SJCRH30 (cell line): ENCODE measurements at regions not wholly inside any gene's neighbourhood (a gene's known extent, or its start where the extent isn't known, plus 50 kb on each side); places are given as distances from the start of the nearest gene placed in this dataset.
A peak's percentile ranks its signal among the peaks of the same experiment; 100 is the strongest.

Source experiments
- DNase-seq, 2 experiments: peaks; one replicate each; pipeline ENCODE4 v3.0.0-alpha.2; 2015 to 2020
- H3K27ac ChIP-seq: fragments of 250-450 bp; sonication (Bioruptor Pico); 2 replicates; pipeline ENCODE4 v1.5.1; 2020; ENCODE audit warnings: mild to moderate bottlenecking, moderate library complexity
- H3K27me3 ChIP-seq: fragments of 250-450 bp; sonication (Bioruptor Pico); 2 replicates; pipeline ENCODE4 v1.5.1; 2020; ENCODE audit warnings: mild to moderate bottlenecking, moderate library complexity
- H3K36me3 ChIP-seq: fragments of 250-450 bp; sonication (Bioruptor Pico); 2 replicates; pipeline ENCODE4 v1.5.1; 2020; ENCODE audit warnings: mild to moderate bottlenecking, moderate library complexity
- H3K4me1 ChIP-seq: fragments of 250-450 bp; sonication (Bioruptor Pico); 2 replicates; pipeline ENCODE4 v1.5.1; 2020; ENCODE audit warnings: mild to moderate bottlenecking, moderate library complexity
- H3K4me3 ChIP-seq: fragments of 250-450 bp; sonication (Bioruptor Pico); 2 replicates; pipeline ENCODE4 v1.5.1; 2020; ENCODE audit warnings: mild to moderate bottlenecking, moderate library complexity
- H3K9me3 ChIP-seq: fragments of 250-450 bp; sonication (Bioruptor Pico); replicated peaks from 2 replicates; pipeline ENCODE4 v1.5.1; 2020; ENCODE audit warnings: mild to moderate bottlenecking, moderate library complexity

GRCh38 chr5:97600486-97600885, 417.4 kb upstream of the RIOK2 start:
- no peak overlapping the region for H3K4me3 ChIP-seq
- H3K9me3 ChIP-seq = peaks cover 4% of the 10 kb centered on the region; the same call in 1 of the 2 replicates
- H3K27ac ChIP-seq = no peak overlapping the region
- H3K36me3 ChIP-seq = no peaks in the 10 kb centered on the region
- H3K4me1 ChIP-seq = no peaks in the 10 kb centered on the region
- DNase-seq = no peak
- H3K27me3 ChIP-seq = no peaks in the 10 kb centered on the region

DNA sequence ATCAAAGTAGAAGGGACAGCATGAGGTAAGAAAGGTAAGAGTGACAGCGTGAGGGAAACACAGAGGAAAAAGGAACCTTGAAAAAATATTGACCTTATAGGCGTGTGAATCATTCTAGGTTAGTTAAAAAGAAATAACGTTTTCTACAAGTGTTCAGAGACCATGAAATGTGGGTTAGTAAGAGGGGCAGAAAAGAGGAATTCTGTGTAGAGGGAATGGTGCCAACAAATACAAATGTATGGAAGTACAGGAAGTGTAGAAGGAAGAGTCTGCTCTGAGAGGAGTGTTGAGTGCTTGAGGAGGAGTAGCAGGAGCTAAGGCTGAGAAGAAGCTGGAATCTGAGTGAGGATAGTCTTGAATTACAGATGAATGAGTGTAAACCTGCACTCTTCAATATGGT, 418.6 kb upstream of the RIOK2 start:
- Histone ChIP-seq H3K27me3 (no peaks in the 10 kb centered on the region), H3K4me3 (no peak overlapping the region), H3K9me3 (peaks cover 4% of the 10 kb centered on the region; the same call in 1 of the 2 replicates), H3K4me1 (no peaks in the 10 kb centered on the region), H3K36me3 (no peaks in the 10 kb centered on the region), H3K27ac (no peak overlapping the region)
- no peak for DNase-seq

DNA sequence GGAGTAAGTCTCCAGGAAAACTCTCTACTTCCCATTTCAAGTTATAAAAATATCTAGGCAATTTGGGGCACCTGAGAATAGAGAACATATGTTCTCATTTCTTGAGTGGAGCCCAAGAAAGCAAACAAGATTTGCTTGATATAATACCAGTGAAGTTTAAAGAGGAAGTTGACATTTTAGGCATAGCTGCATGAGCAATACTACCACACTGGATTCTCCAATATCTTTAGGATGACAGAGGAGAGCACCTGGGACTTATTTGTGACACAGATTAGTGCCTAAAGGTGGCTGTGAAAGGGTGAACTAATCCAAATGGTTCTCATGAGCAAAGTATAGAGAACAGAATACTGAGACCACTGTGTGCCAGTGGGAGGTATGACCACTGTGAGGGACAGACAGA, 423.5 kb upstream of the RIOK2 start:
- Histone ChIP-seq H3K9me3 (no peaks in the 10 kb centered on the region), H3K36me3 (no peaks in the 10 kb centered on the region), H3K4me1 (no peaks in the 10 kb centered on the region), H3K27me3 (no peaks in the 10 kb centered on the region), H3K27ac (no peak overlapping the region), H3K4me3 (no peak overlapping the region)
- DNase-seq = no peak

GRCh38 chr5:97608501-97608900, 425.5 kb upstream of the RIOK2 start:
- DNase-seq = no peak
- no peaks in the 10 kb centered on the region for H3K9me3 ChIP-seq
- no peaks in the 10 kb centered on the region for H3K27me3 ChIP-seq
- H3K27ac ChIP-seq = no peak overlapping the region
- H3K4me3 ChIP-seq = no peak overlapping the region
- no peaks in the 10 kb centered on the region for H3K4me1 ChIP-seq
- H3K36me3 ChIP-seq = no peaks in the 10 kb centered on the region

DNA sequence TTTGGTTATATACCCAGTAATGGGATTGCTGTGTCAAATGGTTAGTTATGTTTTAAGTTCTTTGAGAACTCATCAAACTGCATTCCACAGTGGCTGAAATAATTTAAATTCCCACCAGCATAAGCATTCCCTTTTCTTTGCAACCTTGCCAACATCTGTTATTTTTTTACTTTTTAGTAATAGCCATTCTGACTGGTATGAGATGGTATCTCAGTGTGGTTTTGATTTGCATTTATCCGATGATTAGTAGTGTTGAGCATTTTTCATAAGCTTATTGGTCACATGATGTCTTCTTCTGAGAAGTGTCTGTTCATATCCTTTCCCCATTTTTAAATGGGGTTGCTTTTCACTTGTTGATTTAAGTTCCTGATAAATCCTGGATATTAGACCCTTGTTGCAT, 435.7 kb upstream of the RIOK2 start:
- Histone ChIP-seq H3K27me3 (no peaks in the 10 kb centered on the region), H3K27ac (no peak overlapping the region), H3K36me3 (no peaks in the 10 kb centered on the region), H3K4me1 (peaks cover 6% of the 10 kb centered on the region; the same call in 1 of the 2 replicates), H3K4me3 (no peak overlapping the region), H3K9me3 (no peaks in the 10 kb centered on the region)
- DNase-seq = no peak

GRCh38 chr5:97623441-97623840, 440.4 kb upstream of the RIOK2 start:
- no peak overlapping the region for H3K4me3 ChIP-seq
- peaks cover 6% of the 10 kb centered on the region; the same call in 1 of the 2 replicates for H3K4me1 ChIP-seq
- H3K27me3 ChIP-seq = no peaks in the 10 kb centered on the region
- no peak overlapping the region for H3K27ac ChIP-seq
- DNase-seq = peak; percentile 31 to 62
- no peaks in the 10 kb centered on the region for H3K9me3 ChIP-seq
- no peaks in the 10 kb centered on the region for H3K36me3 ChIP-seq

GRCh38 chr5:97624886-97625285, 441.8 kb upstream of the RIOK2 start:
- Histone ChIP-seq H3K9me3 (no peaks in the 10 kb centered on the region), H3K4me3 (no peak overlapping the region), H3K4me1 (peaks cover 6% of the 10 kb centered on the region; the same call in 1 of the 2 replicates), H3K27ac (no peak overlapping the region), H3K36me3 (no peaks in the 10 kb centered on the region), H3K27me3 (no peaks in the 10 kb centered on the region)
- no peak for DNase-seq

DNA sequence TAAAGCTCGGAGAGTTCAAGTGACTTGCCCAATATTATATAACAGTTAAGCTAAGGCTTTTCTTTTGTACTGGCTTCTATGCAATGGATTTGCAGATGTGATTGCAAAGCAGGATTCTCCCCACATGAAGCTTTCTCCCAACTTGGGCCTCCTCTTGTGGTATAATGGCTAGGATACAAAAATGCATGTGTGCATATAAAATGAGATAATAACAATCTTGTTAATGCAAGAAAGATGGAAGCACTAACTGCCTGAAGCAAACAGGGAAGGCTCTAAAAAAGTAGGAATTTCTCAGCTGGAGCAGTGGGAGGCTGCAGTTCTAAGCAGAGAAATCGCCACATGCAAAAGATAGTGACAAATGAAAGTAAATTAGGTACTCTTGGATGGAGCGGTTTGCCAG, 444.2 kb upstream of the RIOK2 start:
- no peak for DNase-seq
- no peaks in the 10 kb centered on the region for H3K27me3 ChIP-seq
- no peaks in the 10 kb centered on the region for H3K9me3 ChIP-seq
- no peak overlapping the region for H3K27ac ChIP-seq
- no peaks in the 10 kb centered on the region for H3K36me3 ChIP-seq
- no peak overlapping the region for H3K4me3 ChIP-seq
- H3K4me1 ChIP-seq = peaks cover 6% of the 10 kb centered on the region; the same call in 1 of the 2 replicates

DNA sequence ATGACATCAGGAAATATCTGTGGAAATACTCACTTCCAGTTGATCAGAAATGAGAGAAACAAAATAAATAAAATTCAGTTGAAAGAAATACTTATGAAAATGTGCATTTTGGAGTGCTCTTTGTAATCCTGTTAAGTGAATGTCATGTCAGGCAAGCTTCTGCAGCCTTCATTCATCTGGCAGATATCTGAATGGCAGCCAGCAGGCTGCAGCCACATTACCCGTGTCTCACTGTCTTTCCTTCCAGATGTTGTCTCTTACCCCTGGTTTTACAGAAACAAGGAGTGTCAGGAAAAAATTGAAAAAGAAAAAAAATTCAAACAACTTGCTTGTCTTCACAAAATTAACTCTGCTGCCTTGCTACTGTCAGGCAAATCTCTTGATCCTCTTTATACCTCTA, 445.0 kb upstream of the RIOK2 start:
- Histone ChIP-seq H3K9me3 (no peaks in the 10 kb centered on the region), H3K27ac (no peak overlapping the region), H3K36me3 (no peaks in the 10 kb centered on the region), H3K4me3 (no peak overlapping the region), H3K27me3 (no peaks in the 10 kb centered on the region), H3K4me1 (peaks cover 4% of the 10 kb centered on the region; the same call in 1 of the 2 replicates)
- DNase-seq = no peak

DNA sequence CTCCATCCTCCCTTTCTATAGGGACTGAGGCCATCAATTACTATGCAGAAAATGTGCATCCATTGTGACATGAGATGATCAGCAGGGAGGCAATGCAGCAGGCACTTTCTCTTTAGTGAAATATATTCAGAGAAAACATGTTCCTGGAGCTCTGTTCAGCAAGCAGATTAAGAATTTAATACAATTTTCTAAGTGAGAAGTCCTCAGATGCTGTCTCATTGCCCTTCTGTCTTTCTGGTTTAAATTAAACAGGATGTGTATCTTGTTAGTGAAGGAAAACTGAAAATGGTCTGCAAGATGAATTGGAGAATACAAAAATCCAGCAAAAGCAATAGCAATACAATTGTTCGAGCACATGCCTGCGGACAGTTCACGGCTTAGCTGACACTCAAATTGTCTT, 445.8 kb upstream of the RIOK2 start:
- no peak overlapping the region for H3K4me3 ChIP-seq
- H3K27me3 ChIP-seq = no peaks in the 10 kb centered on the region
- no peaks in the 10 kb centered on the region for H3K36me3 ChIP-seq
- DNase-seq = no peak
- H3K27ac ChIP-seq = no peak overlapping the region
- H3K4me1 ChIP-seq = no peaks in the 10 kb centered on the region
- no peaks in the 10 kb centered on the region for H3K9me3 ChIP-seq

- no peak for DNase-seq
- no peaks in the 10 kb centered on the region for H3K27me3 ChIP-seq
- no peak overlapping the region for H3K4me3 ChIP-seq
- no peaks in the 10 kb centered on the region for H3K4me1 ChIP-seq
- no peak overlapping the region for H3K27ac ChIP-seq
- no peaks in the 10 kb centered on the region for H3K9me3 ChIP-seq
- H3K36me3 ChIP-seq = no peaks in the 10 kb centered on the region
Observed at GRCh38 chr5:97629276-97629675, 446.2 kb upstream of the RIOK2 start.

GRCh38 chr5:97635553-97635952, 452.5 kb upstream of the RIOK2 start:
- Histone ChIP-seq H3K36me3 (no peaks in the 10 kb centered on the region), H3K27me3 (no peaks in the 10 kb centered on the region), H3K4me3 (no peak overlapping the region), H3K4me1 (no peaks in the 10 kb centered on the region), H3K9me3 (no peaks in the 10 kb centered on the region), H3K27ac (no peak overlapping the region)
- no peak for DNase-seq

DNA sequence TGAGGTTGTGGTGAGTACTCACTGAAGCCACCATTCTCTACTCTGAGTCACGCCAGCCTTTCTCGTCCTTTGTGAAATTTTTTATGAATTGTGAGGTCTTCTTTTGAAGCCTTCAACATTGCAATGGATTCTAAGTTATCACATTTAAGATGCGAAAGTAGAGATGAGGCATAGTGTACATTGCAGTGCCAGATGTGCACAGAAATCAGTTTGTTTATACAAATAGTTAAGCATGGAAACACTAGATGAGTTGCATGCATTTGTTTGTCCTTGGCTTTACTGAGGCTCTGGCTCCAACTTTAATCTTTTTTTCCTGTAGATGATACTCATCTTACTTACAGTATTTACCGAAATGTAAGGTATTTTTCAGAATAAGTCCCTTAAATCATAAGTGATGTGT, 453.7 kb upstream of the RIOK2 start:
- Histone ChIP-seq H3K27me3 (no peaks in the 10 kb centered on the region), H3K4me3 (no peak overlapping the region), H3K4me1 (no peaks in the 10 kb centered on the region), H3K27ac (no peak overlapping the region), H3K36me3 (no peaks in the 10 kb centered on the region), H3K9me3 (no peaks in the 10 kb centered on the region)
- DNase-seq = no peak

- H3K4me3 ChIP-seq = no peak overlapping the region
- no peaks in the 10 kb centered on the region for H3K36me3 ChIP-seq
Observed at GRCh38 chr5:97641081-97641480, 458.0 kb upstream of the RIOK2 start.

DNA sequence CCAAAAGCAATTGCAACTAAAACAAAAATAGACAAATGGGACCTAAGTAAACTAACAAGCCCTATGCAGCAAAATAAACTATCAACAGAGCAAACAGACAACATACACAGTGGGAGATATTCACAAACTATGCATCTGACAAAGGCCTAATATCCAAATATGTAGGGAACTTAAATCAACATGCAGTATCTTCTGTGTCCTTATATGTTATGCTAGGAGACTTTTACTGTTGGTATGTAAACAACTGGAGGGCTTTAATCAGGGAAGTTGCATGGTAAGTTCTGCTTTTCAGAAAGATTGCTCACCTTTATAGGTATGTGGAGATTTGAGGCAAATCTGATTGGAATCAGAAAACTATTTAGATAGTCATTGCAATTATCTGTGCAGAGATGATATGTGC, 461.2 kb upstream of the RIOK2 start:
- no peaks in the 10 kb centered on the region for H3K4me1 ChIP-seq
- H3K4me3 ChIP-seq = no peak overlapping the region
- no peaks in the 10 kb centered on the region for H3K27me3 ChIP-seq

More at GRCh38 chr5:97641081-97641480, 458.0 kb upstream of the RIOK2 start:
- no peaks in the 10 kb centered on the region for H3K4me1 ChIP-seq
- no peak overlapping the region for H3K27ac ChIP-seq
- H3K27me3 ChIP-seq = no peaks in the 10 kb centered on the region
- no peaks in the 10 kb centered on the region for H3K9me3 ChIP-seq
- no peak for DNase-seq

GRCh38 chr5:97644896-97645295, 461.8 kb upstream of the RIOK2 start:
- H3K9me3 ChIP-seq = no peaks in the 10 kb centered on the region
- no peaks in the 10 kb centered on the region for H3K27me3 ChIP-seq
- H3K4me1 ChIP-seq = no peaks in the 10 kb centered on the region
- no peak for DNase-seq
- H3K36me3 ChIP-seq = no peaks in the 10 kb centered on the region
- no peak overlapping the region for H3K27ac ChIP-seq
- no peak overlapping the region for H3K4me3 ChIP-seq

More for the DNA sequence above, 461.2 kb upstream of the RIOK2 start:
- no peak for DNase-seq
- no peaks in the 10 kb centered on the region for H3K36me3 ChIP-seq
- H3K27ac ChIP-seq = no peak overlapping the region
- H3K9me3 ChIP-seq = no peaks in the 10 kb centered on the region
